ENCODE measurements at regions not wholly inside any gene's neighbourhood (a gene's known extent, or its start where the extent isn't known, plus 50 kb on each side); places are given as distances from the start of the nearest gene placed in this dataset.

- Mint-ChIP-seq H3K9me3 (ENCODE audit: unreplicated experiment) (no peaks in the 10 kb centered on the region), H3K36me3 (ENCODE audit: unreplicated experiment) (no peaks in the 10 kb centered on the region), H3K4me3 (ENCODE audit: unreplicated experiment) (no peak overlapping the region), H3K4me1 (ENCODE audit: unreplicated experiment) (no peaks in the 10 kb centered on the region), H3K27me3 (ENCODE audit: unreplicated experiment) (no peaks in the 10 kb centered on the region), H3K27ac (ENCODE audit: unreplicated experiment) (no peak overlapping the region)
- TF ChIP-seq, protein P1, sequence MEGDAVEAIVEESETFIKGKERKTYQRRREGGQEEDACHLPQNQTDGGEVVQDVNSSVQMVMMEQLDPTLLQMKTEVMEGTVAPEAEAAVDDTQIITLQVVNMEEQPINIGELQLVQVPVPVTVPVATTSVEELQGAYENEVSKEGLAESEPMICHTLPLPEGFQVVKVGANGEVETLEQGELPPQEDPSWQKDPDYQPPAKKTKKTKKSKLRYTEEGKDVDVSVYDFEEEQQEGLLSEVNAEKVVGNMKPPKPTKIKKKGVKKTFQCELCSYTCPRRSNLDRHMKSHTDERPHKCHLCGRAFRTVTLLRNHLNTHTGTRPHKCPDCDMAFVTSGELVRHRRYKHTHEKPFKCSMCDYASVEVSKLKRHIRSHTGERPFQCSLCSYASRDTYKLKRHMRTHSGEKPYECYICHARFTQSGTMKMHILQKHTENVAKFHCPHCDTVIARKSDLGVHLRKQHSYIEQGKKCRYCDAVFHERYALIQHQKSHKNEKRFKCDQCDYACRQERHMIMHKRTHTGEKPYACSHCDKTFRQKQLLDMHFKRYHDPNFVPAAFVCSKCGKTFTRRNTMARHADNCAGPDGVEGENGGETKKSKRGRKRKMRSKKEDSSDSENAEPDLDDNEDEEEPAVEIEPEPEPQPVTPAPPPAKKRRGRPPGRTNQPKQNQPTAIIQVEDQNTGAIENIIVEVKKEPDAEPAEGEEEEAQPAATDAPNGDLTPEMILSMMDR (IDR thresholded peaks at IDR 0.05) = no peak
- DNase-seq (ENCODE audit: extremely low spot score, unreplicated experiment) = no peak
These were observed 216.3 kb upstream of the FAM78B start for GRCh38 chr1:166383137-166383536.

GRCh38 chr1:166383635-166384346 is 217.0 kb upstream of the FAM78B start:
- H3K9me3 Mint-ChIP-seq (ENCODE audit: unreplicated experiment) = no peaks in the 10 kb centered on the region
- no peak overlapping the region for H3K4me3 Mint-ChIP-seq (ENCODE audit: unreplicated experiment)
- no peaks in the 10 kb centered on the region for H3K4me1 Mint-ChIP-seq (ENCODE audit: unreplicated experiment)
- H3K27me3 Mint-ChIP-seq (ENCODE audit: unreplicated experiment) = no peaks in the 10 kb centered on the region
- DNase-seq (ENCODE audit: extremely low spot score, unreplicated experiment) = no peak
- no peak overlapping the region for H3K27ac Mint-ChIP-seq (ENCODE audit: unreplicated experiment)
- no peaks in the 10 kb centered on the region for H3K36me3 Mint-ChIP-seq (ENCODE audit: unreplicated experiment)
- TF ChIP-seq, protein P1 (IDR thresholded peaks at IDR 0.05) = no peak

GRCh38 chr1:166384948-166385347 is 218.1 kb upstream of the FAM78B start:
- H3K4me1 Mint-ChIP-seq (ENCODE audit: unreplicated experiment) = no peaks in the 10 kb centered on the region
- TF ChIP-seq, protein P1 (IDR thresholded peaks at IDR 0.05) = no peak
- no peak overlapping the region for H3K27ac Mint-ChIP-seq (ENCODE audit: unreplicated experiment)
- no peak for DNase-seq (ENCODE audit: extremely low spot score, unreplicated experiment)
- H3K9me3 Mint-ChIP-seq (ENCODE audit: unreplicated experiment) = no peaks in the 10 kb centered on the region
- no peaks in the 10 kb centered on the region for H3K36me3 Mint-ChIP-seq (ENCODE audit: unreplicated experiment)
- H3K27me3 Mint-ChIP-seq (ENCODE audit: unreplicated experiment) = no peaks in the 10 kb centered on the region
- no peak overlapping the region for H3K4me3 Mint-ChIP-seq (ENCODE audit: unreplicated experiment)

DNA sequence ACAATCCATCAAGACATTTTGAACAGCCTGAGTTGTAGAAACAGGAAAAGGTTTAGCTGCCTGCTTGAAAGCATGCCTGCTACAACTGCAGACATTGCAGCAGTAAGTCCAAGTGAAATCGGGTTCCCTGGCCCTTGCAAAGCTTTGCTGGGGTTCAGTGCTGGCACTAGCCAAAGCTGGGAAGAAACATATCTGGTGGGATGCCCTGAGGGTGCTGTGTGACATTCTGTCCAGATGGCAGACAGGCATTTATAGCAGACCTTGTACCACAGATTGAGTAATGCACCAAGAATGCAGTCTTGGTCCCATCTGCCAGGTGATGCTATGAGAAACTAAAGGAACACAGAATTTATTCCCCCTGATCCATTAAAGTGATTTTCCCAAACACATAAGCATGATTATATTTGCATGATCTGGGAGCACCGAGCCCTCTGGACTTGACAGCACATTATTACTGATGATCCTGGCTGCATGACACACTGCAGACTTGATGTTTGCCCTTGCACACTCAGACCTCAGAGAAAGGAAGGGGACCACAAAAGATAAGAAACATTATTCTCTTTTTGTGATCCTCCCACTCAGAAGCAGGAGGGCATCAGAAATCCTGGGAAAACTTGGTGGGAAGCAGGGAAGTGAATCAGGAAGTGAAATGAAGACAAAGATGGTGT is 223.7 kb upstream of the FAM78B start:
- Mint-ChIP-seq H3K36me3 (ENCODE audit: unreplicated experiment) (no peaks in the 10 kb centered on the region), H3K27ac (ENCODE audit: unreplicated experiment) (no peak overlapping the region), H3K9me3 (ENCODE audit: unreplicated experiment) (no peaks in the 10 kb centered on the region), H3K27me3 (ENCODE audit: unreplicated experiment) (no peaks in the 10 kb centered on the region), H3K4me3 (ENCODE audit: unreplicated experiment) (no peak overlapping the region), H3K4me1 (ENCODE audit: unreplicated experiment) (no peaks in the 10 kb centered on the region)
- TF ChIP-seq, protein P1 (IDR thresholded peaks at IDR 0.05) = no peak
- DNase-seq (ENCODE audit: extremely low spot score, unreplicated experiment) = no peak

DNA sequence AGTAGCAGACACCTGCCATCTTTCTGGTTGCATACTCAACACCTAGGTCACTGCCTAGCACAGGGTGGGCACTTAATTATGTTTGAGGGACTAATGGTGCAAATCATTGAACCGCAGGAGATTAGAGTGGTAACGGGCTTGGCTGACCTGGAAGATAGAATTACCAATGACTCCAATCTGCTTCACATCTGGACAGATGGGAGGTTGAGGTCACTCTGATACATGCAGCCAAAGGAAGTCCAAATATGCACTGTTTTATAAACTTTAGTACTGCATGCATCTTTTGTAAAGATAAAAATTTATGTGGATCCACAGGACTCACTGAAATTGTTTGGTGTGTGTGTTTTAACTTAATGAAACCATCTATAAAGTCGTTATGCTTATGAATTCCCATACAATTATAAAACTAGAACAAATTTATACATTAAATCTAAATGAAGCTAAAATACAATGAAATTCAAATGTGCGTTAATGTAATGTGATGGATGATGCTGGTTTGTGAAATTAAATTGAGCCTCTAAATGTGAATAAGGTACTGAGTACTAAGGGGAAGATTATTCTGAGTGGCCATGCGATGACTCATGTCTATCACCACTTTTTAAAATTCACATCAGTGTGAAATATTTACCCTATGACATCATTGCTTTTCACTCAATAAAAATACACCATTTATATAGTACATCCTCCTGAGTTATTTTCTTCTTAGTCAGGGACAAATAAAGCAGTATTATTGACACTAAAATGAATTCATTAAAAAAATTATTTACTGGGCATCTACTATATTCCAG is 224.7 kb upstream of the FAM78B start:
- Mint-ChIP-seq H3K4me1 (ENCODE audit: unreplicated experiment) (no peaks in the 10 kb centered on the region), H3K9me3 (ENCODE audit: unreplicated experiment) (no peaks in the 10 kb centered on the region), H3K27me3 (ENCODE audit: unreplicated experiment) (no peaks in the 10 kb centered on the region), H3K27ac (ENCODE audit: unreplicated experiment) (no peak overlapping the region), H3K4me3 (ENCODE audit: unreplicated experiment) (no peak overlapping the region), H3K36me3 (ENCODE audit: unreplicated experiment) (no peaks in the 10 kb centered on the region)
- TF ChIP-seq, protein P1 (IDR thresholded peaks at IDR 0.05) = no peak
- DNase-seq (ENCODE audit: extremely low spot score, unreplicated experiment) = no peak
